SKM-1 treated with dmso at 0.1 percent for 144 hours (cell line): ENCODE measurements at regions not wholly inside any gene's neighbourhood (a gene's known extent, or its start where the extent isn't known, plus 50 kb on each side); places are given as distances from the start of the nearest gene placed in this dataset.

Experiments used
- DNase-seq: peaks from one replicate; lab custom pipeline; 2025; ENCODE audit not compliant: unreplicated experiment; lab: John Stamatoyannopoulos, UW

DNA sequence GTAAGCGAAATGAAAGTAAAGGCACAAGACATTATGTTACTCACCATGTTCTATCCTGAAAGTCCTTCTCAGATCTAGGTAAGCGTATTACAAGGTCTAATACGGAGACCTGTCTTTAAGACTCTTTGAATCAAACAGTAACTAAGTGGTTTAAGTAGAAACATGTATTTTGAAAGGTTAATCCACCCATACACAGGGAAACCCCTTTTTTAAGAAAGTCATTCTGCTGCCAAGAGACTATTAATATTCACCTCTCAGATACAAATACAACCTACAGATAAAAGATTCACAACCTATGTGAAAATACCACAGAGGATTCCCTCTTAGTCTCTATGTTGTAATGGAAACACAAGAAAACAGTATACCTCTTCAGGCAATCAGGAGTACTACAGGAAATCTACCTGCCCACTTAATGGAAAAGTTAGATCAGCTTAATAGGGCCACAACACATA is 63.2 kb upstream of the TNIP3 start:
- DNase-seq, result no peak

DNA sequence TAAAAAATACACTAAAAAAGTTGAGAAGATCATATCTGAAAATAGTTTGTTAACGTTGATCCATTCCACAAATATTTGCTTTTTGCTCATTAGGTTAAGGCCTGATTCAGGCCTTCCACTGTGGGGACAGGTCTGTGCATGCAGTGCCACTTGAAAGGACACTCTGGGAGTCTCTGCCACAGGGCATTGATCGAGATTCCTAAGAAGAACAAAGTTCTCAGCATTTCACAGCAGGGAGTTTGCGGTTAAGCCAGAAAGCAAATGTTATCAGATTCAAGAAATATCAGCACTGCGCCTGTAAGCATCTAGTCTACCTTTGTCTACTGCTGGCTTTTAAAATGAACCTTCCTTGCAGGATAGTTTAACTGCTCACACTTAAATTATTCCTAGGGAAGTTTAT is 62.2 kb upstream of the TNIP3 start:
- DNase-seq, result no peak

DNA sequence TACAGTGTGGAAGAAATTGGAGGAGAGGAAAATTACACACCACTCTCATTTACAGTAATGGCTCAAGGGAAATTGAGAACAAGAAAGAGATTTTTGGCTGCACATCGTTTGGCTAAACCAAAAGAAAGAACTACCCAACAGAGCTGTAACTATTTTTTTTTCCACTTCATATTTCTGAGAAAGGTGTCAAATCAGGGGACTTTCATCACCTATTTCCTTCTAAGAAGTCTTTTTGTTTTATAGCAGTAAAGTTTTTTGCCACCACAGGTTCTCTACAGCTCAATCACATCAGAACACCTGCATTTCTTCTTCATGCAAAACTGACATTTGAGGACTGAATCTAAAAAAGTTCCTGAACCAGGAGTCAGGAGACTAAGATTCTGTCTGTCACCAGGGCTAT is 57.5 kb upstream of the TNIP3 start:
- DNase-seq, result no peak

DNA sequence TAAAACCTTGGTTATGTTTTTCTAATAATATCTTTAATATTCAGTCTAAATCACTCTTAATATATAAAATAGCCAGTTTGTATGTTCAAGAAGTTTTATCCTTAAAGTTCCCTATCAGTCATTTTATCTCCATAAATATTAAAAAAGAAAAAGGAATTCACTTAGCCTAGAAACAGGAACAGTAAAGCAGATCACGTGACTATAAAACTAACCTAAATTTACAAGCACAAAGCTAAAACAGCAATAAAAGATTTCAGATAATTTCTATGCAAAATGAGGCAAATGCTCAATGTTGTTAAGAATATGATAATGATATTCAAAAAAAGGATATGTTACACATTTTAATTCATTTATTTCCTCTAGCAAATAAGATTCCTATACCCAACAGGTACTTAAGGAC is 57.1 kb upstream of the TNIP3 start:
- DNase-seq, result no peak

DNA sequence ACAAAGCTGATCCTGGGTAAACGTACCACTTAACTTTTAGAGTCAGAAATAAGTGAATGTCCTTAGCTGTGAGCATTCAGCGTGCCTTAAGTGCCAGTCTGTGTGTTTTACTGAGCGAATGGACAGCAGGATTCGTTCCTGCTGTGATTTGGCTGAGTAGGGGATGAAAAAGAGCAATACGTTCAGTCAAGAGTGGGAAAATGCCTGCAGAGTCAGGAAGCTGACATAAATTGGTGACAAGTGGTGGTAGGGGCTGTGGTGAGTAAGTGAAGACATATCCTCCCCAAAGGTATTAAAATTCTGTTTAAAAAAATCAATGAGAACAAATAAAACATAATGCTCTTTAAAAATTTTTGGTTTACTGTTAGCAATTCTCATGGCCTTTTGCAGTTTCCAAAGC is 56.6 kb upstream of the TNIP3 start:
- DNase-seq, result no peak

DNA sequence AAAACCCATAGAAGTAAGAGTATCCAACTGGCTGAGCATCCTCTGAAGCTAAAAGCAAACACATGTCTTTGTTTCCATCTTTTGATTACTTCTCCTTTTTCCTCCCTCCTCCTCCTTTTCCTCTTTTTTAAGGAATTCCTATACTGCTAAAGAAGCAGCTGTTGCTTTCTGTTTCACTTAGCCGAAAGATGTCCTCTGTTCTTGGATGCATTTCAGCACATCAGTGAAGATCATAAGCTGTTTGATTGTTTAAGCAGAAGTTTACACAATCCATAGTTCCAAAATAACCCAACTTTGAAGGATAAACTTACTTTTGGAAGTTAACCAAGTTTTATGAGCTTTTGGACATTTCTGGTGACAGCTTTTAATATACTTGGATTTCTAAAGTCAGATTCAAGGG is 55.1 kb upstream of the TNIP3 start:
- no peak for DNase-seq

DNA sequence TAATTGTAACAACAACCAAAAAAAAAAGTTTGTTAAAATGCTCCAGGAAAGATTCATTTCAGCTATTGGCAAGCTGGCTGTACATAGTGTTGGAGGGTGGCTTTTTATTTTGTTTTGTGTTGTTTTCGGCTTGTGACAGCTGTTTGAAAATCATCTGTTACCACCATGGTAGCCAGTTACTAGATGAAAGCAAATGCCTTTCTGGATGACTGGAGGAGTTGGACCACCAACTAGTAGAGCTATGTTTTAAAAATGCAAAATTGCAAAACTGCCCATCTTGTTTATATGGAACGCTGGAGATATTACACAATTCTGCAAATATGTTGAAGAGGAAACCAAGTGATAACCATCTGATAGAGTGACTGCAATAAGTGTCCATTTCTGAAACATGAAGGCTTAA is 53.2 kb upstream of the TNIP3 start:
- no peak for DNase-seq

DNA sequence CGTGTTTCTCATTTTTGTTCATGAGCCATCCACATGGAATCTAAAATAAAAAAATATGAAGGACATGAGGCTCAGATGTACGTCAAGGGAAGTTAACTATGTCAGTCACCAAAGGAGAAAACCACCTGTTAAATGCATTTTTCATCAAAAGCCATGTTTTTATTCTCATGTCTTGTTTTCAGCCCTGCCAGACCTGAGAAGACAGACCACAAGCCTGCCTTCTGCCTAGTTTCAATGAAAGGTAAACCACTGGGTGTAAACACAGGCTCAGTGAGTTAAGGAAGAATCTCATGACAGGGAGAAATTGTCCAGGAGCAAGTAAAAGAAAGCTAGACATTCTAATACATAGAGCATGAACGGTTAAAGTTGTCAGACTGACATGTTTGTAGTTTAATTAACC is 52.3 kb upstream of the TNIP3 start:
- DNase-seq, result no peak

DNA sequence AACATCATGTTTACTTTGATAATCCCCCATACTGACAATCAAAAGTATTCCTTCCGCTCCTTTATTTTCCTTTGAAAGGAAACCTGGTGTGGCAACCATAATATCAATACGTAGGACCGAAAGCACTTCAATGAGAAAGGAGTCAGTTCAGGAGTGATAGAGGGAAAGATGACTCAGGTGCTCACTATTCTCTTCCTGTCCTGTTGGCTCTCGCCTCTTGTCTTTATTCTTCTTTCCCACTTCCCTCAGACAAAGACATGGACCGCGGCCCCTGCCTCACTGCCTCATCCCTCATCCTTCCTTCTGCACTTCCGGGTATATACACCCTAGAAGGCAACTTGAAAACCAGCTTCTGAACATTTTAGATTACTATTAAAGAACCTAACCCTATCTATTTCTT is 49.8 kb upstream of the TNIP3 start:
- no peak for DNase-seq
